ENCODE measurements at regions not wholly inside any gene's neighbourhood (a gene's known extent, or its start where the extent isn't known, plus 50 kb on each side); places are given as distances from the start of the nearest gene placed in this dataset.
"Not testable (repeated sequence)": the region's sequence is repeated elsewhere in the genome, so short reads cannot be mapped to it uniquely, and the experiment has no call there.

GRCh38 chr18:75987913-75988312 is 507.1 kb downstream of the ZNF516 start:
- DNase-seq = not testable (repeated sequence)

- no peak for DNase-seq
Measured at GRCh38 chr18:75984853-75985252, 510.2 kb downstream of the ZNF516 start.

- DNase-seq = no peak
Measured at GRCh38 chr18:75981102-75981501, 513.9 kb downstream of the ZNF516 start.

GRCh38 chr18:75977081-75977480 is 518.0 kb downstream of the ZNF516 start:
- DNase-seq = no peak

- no peak for DNase-seq
Measured at GRCh38 chr18:75970212-75970611, 524.8 kb downstream of the ZNF516 start.

GRCh38 chr18:75966431-75966830 is 528.6 kb downstream of the ZNF516 start:
- no peak for DNase-seq

GRCh38 chr18:75962036-75962572 is 532.9 kb downstream of the ZNF516 start:
- no peak for DNase-seq

- not testable (repeated sequence) for DNase-seq
Measured at GRCh38 chr18:75960356-75960755, 532.9 kb upstream of the SMIM21 start.

GRCh38 chr18:75959150-75959549 is 531.6 kb upstream of the SMIM21 start:
- no peak for DNase-seq

GRCh38 chr18:75958683-75959082 is 531.2 kb upstream of the SMIM21 start:
- no peak for DNase-seq

GRCh38 chr18:75945265-75945933 is 517.9 kb upstream of the SMIM21 start:
- no peak for DNase-seq

GRCh38 chr18:75937306-75937705 is 509.8 kb upstream of the SMIM21 start:
- DNase-seq = no peak

- DNase-seq = no peak
Measured at GRCh38 chr18:75936862-75937261, 509.4 kb upstream of the SMIM21 start.

GRCh38 chr18:75931079-75931478 is 503.6 kb upstream of the SMIM21 start:
- no peak for DNase-seq

GRCh38 chr18:75928706-75929105 is 501.2 kb upstream of the SMIM21 start:
- DNase-seq = no peak

- DNase-seq = no peak
Measured at GRCh38 chr18:75927791-75928190, 500.3 kb upstream of the SMIM21 start.

- DNase-seq = no peak
Measured at GRCh38 chr18:75926811-75927210, 499.3 kb upstream of the SMIM21 start.

- peak in 1 of 2 experiments; percentile 0 for DNase-seq
Measured at GRCh38 chr18:75923169-75923568, 495.7 kb upstream of the SMIM21 start.

- DNase-seq = no peak
Measured at GRCh38 chr18:75916624-75916982, 489.1 kb upstream of the SMIM21 start.

GRCh38 chr18:75915941-75916623 is 488.6 kb upstream of the SMIM21 start:
- DNase-seq = no peak

- DNase-seq = no peak
Measured at GRCh38 chr18:75912829-75913228, 485.3 kb upstream of the SMIM21 start.

GRCh38 chr18:75904416-75904815 is 476.9 kb upstream of the SMIM21 start:
- DNase-seq = no peak

GRCh38 chr18:75898651-75899050 is 471.1 kb upstream of the SMIM21 start:
- no peak for DNase-seq

GRCh38 chr18:75897386-75897785 is 469.9 kb upstream of the SMIM21 start:
- DNase-seq = no peak

GRCh38 chr18:75896865-75897264 is 469.4 kb upstream of the SMIM21 start:
- no peak for DNase-seq

All from cerebellar nuclear complex (tissue), 1 donor.